GM18517 (cell line): ENCODE measurements at regions not wholly inside any gene's neighbourhood (a gene's known extent, or its start where the extent isn't known, plus 50 kb on each side); places are given as distances from the start of the nearest gene placed in this dataset.

Source experiments
- ATAC-seq: cut with Tn5 transposase; IDR thresholded peaks from one replicate; pipeline ENCODE4 v1.9.1; 2021; ENCODE audit warnings: mild to moderate bottlenecking, moderate library complexity; ENCODE audit not compliant: unreplicated experiment

- ATAC-seq, result no peak
Measured at GRCh38 chr11:115895594-115895993, 391.4 kb upstream of the CADM1 start.

- ATAC-seq, result no peak
Measured at GRCh38 chr11:115894176-115894575, 390.0 kb upstream of the CADM1 start.

DNA sequence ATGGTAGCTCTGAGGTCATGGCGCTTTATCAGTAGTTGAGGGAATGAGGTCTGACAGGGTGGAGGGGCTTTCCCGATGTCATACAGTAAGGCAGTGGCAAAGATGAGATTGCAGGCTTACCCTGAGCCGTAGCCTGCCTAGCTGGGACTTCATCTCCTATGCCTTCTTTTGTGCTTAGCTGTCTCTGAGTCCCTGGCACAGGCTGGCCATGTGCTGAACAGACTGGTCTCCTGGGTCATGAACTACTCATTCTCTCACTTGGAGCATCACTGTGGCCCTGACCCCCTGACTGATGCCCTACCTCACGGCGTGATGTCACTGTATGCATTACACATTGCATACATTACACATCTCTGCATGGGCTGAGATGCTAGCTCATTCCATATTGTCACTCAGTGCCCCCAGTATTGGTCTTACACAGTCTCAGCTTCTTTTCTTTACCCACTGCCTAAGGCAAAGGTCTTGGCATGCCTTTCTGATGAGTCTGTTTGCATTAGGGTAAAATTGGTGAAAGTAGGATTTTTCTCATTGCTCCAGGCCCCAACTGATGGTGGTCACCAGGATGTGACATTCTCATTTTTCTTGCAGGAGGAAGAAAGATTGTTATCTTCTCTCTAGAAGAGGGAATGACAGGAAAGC, 389.4 kb upstream of the CADM1 start:
- no peak for ATAC-seq

DNA sequence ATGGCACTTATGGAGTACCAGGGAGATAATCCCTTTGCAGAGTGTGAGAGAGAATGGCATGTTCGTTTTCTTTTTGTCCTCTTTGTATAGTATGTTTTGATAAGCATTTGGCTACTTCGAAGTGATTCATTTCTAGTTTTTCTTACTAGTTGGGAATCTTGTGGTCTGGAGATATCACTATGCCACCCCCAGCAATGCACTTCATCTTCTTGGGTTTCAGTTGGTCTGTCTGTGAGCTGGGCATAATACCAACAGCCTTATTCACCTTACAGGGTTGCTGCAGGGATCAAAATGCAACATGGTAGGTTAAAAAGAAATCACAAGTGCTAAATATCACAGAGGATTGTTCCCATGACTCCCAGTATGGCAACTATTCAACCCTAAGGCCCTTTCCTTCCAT, 387.8 kb upstream of the CADM1 start:
- ATAC-seq, result no peak

DNA sequence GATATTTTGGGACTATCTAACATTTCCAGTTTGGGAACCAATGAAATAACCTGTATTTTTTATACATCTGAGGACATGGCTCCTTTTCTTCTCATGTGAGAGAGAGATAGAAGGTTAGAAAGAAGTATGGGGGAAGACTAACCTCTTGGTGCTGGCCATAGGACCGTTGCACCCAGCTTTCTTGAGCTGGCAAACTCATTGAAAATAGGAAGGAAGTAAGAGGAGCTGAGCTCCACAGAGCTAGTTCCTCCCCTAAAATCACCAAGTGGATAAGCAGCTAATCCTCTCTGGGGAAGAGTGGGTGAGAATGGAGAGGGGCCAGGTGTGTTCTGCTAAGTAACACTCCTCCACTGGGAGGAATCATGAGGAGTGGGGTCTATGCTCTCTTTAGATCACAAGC, 387.4 kb upstream of the CADM1 start:
- ATAC-seq, result no peak

GRCh38 chr11:115890500-115890899, 386.3 kb upstream of the CADM1 start:
- ATAC-seq, result no peak

DNA sequence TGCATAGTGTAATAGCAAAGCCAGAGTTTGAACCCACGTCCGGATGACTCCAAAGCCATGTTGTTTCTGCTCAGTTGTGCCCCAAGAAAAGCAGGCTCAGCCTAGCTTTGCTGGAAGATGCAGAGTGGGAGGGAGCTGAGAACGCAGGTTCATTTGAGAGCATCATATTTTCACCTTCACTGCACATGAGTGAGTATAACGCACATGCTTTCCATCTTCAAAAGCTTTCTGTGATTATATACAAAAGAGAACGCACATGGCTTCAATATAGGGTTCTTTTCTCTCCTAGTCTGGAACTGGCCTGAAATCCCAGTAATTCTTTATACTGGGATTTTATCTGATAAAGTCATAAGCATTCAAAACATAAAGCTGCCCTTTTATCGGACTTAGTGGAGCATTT, 385.5 kb upstream of the CADM1 start:
- ATAC-seq, result no peak

- no peak for ATAC-seq
Measured at GRCh38 chr11:115887727-115888126, 383.5 kb upstream of the CADM1 start.

GRCh38 chr11:115887316-115887715, 383.1 kb upstream of the CADM1 start:
- ATAC-seq, result no peak

GRCh38 chr11:115886422-115886733, 382.2 kb upstream of the CADM1 start:
- ATAC-seq, result no peak

GRCh38 chr11:115885535-115886421, 381.6 kb upstream of the CADM1 start:
- ATAC-seq, result no peak

- no peak for ATAC-seq
Measured at GRCh38 chr11:115884800-115885534, 380.8 kb upstream of the CADM1 start.

GRCh38 chr11:115874843-115875242, 370.6 kb upstream of the CADM1 start:
- ATAC-seq, result peak; percentile 84

DNA sequence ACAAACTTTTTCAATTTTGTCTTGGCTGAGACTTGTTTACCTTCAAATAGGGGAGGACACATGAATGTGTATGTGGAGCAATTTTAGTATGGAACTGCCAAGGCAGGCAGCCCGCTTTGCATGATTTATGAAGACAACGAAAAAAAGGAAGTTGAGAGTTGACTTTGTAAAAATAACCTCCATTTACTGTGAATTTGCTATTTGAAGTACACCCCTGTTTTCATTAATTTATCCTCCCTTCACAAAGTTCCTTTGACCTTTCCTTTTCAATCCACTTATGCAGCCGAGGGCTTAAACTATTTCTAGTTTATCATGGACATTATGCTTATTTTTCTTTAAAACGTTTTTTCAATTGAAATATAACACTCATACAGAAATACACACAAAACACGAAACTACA, 369.6 kb upstream of the CADM1 start:
- ATAC-seq, result no peak

DNA sequence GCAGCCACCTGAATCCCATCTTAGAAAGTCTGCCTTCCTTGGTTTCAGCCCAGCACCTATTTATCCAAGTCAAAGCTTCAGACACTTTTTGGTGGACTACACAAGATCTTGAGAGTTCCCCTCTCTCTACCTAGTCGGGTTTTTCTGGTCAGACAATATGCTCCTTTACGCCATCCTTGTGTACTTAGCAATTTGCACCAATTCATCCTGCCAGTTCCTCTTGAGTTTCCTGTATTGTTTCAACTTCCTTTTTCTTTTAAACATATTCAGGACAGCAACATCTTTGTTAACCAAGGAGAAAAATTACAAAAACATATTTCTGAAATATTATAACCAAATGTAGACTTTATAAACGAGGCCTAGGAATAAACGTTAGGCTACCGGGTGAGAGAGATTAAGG, 368.2 kb upstream of the CADM1 start:
- no peak for ATAC-seq

DNA sequence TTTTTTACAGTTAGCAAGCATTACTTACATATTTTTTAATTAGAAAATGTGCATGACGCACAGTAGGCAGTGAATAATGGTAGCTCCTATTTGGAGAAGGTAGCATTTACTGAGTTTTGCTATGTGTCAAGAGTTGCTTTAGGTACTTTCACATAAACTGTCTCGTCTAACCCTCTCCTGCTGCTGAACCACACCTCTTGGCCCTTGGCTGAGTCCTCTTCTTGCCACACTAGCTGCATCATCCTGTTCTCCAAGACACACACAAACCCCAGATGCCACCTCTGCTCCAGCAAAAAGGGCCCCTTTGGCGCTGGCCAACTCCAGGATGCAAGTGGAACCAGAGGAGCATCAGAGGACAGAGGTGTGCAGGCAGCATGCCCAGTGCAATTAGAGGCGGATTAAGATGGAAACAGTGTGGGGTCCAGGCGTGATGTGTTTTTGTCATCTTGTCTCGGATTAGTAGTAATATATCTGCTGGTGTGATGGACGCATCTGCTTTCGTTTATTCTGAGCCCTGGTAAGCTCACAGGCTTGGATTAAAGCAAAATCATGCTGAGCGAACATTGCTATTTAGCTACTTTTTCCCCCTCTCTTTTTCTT, 367.0 kb upstream of the CADM1 start:
- ATAC-seq, result no peak

DNA sequence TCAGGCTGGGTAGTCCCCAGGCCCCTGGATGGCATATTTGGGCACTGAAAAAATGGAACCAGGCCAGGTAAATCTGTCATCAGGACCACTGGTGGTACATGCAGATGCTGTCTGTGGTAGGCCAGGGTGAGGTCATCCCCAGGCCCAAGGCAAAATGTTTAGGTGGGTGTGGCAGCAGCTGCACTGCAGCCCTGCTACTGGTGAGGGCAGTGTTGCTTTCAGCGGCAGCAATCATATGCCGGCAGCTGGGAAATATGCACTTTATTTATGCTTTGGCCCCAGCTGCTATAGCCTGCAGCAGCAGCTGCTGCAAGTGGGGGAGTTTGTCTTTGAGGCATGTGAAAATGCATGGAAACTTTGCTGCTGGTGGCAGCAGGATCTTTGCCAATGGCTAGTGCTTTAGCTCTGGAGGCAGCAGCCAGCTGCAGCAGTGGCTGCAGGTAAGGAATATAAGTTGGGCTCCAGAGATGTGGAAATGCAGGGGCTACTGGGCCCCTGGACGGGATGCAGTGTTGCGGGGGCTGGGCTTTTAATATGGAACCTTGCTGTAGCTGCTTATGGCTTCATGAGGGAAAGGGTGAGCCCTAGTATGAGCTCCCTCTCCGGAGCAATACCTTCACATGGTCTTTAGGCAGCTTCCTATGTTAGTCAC, 365.7 kb upstream of the CADM1 start:
- ATAC-seq, result peak; percentile 81

- no peak for ATAC-seq
Measured at GRCh38 chr11:115869131-115869530, 364.9 kb upstream of the CADM1 start.

- ATAC-seq, result no peak
Measured at GRCh38 chr11:115860246-115860645, 356.0 kb upstream of the CADM1 start.

- no peak for ATAC-seq
Measured at GRCh38 chr11:115848611-115849010, 344.4 kb upstream of the CADM1 start.

DNA sequence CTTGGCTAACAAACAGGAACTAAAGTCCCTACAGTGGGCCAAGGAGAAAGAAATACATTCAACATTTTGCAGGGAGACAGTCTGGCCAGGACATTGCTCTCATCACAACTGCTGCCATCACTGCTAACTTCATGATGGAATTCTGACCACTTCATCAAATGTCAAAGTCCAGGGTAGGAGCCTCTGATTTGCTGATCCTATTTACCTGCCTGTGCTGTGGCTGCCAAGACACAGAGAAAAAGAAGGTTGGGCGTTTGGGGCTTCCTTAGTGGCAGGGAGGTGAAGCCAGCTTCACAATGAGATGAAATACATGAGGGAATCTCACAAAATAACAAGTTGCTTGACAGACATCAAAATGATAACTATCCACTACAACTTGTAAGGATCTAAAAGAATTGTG, 343.9 kb upstream of the CADM1 start:
- no peak for ATAC-seq
